Sigmoid colon (tissue), 4 donors: ENCODE measurements at regions not wholly inside any gene's neighbourhood (a gene's known extent, or its start where the extent isn't known, plus 50 kb on each side); places are given as distances from the start of the nearest gene placed in this dataset.

Source experiments
- CTCF ChIP-seq, 4 experiments: fragments of 450-650 bp in 3 of 4; fragments of 200-600 bp in 1 of 4; IDR thresholded peaks; one replicate each; pipeline ENCODE4 v1.5.1; 2016 to 2019; ENCODE audit warnings: antibody characterized with exemption in 4 of 4, mild to moderate bottlenecking in 3 of 4, moderate library complexity in 2 of 4
- EP300 ChIP-seq, 4 donors: sonication (generic); formaldehyde crosslinking; IDR thresholded peaks; one replicate each; pipeline ENCODE4 v1.6.1; 2017; ENCODE audit warnings: antibody characterized with exemption in 4 of 4
- POLR2A ChIP-seq, 2 donors: fragments of 450-650 bp; IDR thresholded peaks; one replicate each; pipeline ENCODE4 v1.6.1; 2016; ENCODE audit warnings: antibody characterized with exemption in 2 of 2, mild to moderate bottlenecking in 2 of 2, moderate library complexity in 2 of 2
- POLR2AphosphoS5 ChIP-seq, 4 donors: sonication (generic); formaldehyde crosslinking; IDR thresholded peaks; one replicate each; pipeline ENCODE4 v1.6.1; 2017; ENCODE audit warnings: antibody characterized with exemption in 4 of 4

GRCh38 chr5:145389047-145389446 is 446.1 kb downstream of the PRELID2 start:
- TF ChIP-seq CTCF (IDR thresholded peaks at IDR 0.05) (no peak), POLR2A (IDR thresholded peaks at IDR 0.05) (no peak), POLR2AphosphoS5 (IDR thresholded peaks at IDR 0.05) (no peak), EP300 (IDR thresholded peaks at IDR 0.05) (no peak)
